ENCODE measurements at regions not wholly inside any gene's neighbourhood (a gene's known extent, or its start where the extent isn't known, plus 50 kb on each side); places are given as distances from the start of the nearest gene placed in this dataset.
A peak's percentile ranks its signal among the peaks of the same experiment; 100 is the strongest.
"Not testable (repeated sequence)": the region's sequence is repeated elsewhere in the genome, so short reads cannot be mapped to it uniquely, and the experiment has no call there.

DNA sequence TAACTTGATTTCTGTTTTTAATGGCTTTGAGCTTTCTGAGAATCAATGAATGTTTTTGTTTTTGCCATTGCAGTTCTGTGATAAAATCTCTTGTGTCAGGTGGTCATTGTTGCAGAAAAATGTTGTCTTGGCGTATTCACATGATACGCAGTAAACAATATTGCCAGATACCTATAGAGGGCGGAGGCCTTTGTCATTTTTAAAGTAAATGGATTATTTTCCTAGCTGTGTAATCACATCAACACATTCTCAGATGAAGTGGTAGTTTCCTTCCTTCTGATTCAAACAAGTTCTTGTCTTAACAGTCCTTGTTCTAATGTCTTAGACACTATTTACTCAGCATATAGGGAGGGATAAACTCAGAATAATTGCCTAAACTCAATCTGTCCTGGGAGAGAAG, 109.9 kb upstream of the DAB2 start:
- no peak for DNase-seq

DNA sequence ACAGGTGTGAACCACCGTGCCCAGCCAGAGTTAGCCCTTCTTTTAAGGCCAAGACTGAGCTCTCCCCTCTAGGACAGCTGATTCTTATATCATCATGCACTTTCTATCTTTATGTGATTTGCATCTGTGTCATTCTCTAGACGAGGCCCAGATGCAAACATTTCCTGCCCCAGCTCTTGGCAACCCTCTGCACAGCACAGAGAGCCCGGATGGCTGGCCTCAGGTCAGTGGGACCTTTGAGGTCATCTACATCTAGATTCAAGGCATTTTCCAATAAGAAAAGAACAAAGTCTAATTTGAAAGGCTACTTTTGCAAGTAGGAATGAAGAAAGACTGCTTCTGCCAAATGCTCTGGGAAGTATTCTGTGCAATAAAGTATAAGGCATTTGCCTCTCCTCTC, 109.0 kb upstream of the DAB2 start:
- no peak for DNase-seq

DNA sequence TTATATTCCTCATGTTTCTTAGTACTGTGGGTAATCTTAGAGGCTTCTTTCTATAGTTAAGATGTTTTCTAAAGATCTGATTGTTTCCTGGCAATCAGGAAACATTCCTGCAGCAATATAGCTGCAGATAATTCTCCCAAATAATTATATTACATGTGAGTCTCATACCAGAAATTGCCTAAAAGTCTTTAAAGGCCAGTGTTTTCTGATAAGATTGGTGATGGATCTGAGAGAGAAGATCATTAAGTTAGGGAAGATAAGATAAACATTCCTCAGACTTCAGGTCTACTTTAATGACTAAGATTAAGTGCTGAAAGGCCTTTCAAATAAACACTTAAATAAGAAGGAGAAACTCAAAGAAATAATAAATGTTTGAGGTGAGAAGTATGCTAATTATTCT, 107.7 kb upstream of the DAB2 start:
- no peak for DNase-seq

DNA sequence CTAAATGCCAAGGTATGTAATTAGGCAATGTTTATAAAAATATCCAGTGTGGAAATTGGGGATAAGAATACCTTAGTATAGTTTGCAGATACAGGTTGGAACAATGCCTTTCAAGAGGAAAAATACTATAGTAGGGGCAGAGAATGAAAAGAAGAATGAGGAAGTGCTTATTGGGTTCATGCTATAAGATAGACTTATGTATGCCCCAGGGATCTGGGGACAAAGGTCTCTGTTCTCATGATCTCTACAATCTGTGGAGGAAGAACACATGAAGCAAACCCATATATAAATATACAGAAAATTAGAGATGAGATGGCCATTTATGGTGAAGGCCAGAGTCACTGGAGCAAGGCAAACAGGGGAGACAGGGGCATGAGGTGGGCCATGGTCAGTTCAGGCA, 106.5 kb upstream of the DAB2 start:
- no peak for DNase-seq

DNA sequence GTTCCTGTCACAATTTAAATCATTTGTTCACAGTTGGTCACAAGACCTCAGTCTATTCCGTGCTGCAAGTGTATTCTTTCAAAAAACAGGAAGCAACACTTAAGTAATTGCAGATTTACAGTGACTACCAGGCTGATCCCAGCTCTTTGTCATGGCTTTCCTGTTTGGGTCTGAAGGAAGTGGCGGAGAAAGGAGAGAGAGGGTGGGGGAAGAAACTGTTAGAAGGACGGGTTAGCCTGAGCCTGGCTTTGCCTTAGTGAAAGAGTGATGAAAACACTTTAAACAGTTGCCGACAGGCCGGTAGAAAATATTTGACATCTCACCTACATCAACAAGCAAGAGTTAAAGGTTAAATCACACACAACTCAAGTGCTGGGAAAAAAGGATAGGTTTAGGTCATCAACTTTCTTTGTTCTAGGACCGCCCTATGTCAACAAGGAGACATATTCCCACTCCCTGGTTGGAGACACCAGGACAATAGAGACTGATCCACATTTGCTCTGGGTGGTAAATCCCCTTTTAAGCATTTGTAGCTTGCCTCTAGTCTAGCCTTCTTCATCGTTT, 102.2 kb upstream of the DAB2 start:
- peak; percentile 46 for DNase-seq

DNA sequence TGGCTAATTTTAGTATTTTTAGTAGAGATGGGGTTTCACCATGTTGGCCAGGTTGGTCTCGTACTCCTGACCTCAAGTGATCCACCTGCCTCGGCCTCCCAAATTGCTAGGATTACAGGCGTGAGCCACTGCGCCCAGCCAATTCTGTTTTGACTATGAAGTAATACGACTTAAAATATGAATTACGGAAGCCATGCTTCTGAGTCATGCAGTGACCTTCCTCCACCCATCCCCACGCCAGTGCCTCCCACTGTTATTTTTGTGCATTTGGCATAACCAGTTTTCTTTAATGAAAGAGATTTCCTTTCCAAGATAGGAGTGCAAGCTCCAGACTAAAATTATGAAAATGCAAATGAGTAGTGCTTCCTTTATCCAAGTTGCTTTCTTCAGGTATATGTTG, 101.0 kb upstream of the DAB2 start:
- DNase-seq, result not testable (repeated sequence)

DNA sequence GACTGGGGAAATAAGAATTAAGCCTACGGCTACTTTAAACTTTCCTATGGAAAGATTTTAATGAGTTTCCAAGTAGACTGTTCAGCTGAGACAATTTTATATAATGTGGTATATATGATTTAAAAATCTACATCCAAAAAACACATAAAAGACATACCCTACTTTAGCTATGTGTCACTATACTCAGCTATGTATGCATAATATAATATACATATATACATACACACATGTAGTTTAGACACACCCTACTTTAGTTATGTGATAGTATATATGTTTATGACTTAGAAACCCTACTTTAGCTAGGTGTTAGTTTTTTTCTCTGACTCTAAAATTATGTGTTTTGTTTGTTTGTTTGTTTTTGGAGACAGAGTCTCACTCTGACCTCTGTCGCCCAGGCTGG, 100.5 kb upstream of the DAB2 start:
- DNase-seq, result no peak

DNA sequence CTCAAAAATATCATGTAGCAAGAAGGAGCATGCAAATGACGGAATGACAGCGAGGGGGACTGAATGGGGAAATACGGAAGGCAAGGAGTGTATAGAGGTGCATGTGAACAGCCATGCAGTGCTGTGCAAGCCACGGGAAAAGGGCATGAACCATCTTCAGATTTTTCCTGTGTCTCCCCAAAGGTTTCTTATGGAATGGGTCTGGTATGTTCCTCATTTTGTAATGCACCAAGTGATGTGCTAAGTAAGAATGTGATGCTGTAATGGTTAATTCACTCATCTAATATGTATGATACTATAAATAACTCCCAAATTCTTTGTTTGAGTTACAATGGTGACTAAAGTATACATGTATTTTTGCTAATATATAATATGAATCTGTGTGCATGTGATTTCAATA, 99.0 kb upstream of the DAB2 start:
- peak; percentile 84 for DNase-seq

DNA sequence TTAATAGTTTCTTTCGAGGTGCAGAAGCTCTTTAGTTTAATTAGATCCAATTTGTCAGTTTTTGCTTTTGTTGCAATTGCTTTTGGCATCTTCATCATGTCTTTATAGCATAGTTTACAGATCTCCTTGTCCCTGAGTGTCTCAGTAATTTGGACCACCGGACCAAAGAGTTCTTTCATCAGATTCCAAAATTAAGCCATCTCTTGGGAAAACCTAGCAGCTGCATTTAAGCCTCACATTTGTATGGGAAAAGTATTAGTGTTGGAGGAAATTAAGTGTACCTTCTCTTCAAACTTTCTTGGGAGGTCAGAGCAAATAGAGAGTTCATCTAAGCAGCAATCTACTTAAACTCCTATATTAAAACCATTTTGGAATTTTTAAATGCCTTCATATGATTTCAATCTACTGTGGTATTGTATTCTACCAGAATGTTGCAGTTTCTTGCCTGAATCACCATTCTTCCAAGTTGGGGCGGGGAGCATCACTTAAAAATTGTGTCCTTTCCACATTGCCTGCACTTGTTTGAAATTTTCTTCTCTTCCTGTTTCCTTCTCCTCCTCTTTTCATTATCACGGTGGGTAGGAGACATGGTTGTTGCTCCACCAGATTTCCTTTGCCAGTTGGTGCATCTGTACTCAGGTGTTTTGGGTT, 97.3 kb upstream of the DAB2 start:
- peak; percentile 42 for DNase-seq

DNA sequence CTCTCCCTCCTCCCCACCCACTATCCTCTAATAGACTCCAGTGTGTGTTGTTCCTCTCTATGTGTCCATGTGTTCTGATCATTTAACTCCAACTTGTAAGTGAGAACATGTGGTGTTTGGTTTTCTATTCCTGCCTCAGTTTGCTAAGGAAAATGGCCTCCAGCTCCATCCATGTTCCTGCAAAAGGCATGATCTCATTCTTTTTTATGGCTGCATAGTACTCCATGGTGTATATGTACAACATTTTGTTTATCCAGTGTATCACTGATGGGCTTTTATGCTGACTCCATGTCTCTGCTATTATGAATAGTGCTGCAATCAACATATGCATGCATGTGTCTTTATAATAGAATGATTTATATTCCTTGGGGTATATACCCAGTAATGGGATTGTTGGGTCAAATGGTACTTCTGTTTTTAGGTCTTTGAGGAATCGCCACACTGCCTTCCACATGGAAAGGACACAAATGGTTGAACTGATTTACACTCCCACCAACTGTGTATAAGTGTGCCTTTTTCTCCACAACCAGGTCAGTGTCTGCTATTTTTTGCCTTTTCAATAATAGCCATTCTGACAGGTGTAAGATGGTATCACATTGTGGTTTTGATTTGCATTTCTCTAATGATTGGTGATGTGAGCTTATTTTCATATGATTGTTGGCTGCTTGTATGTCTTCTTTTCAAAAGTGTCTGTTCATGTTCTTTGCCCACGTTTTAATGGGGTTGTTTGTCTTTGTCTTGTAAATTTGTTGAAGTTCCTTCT, 96.5 kb upstream of the DAB2 start:
- DNase-seq, result no peak

DNA sequence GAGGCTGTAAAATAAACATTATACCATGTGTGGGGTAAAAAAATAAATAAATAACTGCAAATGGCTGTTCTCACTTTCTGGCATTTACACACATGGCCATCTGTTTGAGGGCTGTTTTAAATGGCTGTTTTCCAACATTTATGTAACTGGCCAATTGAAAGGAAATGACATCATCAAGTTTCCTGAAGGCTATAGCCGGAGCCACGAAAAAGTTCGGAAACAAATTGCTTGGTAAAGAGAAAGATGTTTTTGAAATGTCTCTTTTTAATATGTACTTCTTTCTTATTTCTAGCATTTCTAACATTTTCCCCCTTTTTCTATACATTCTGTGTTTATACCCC, 95.4 kb upstream of the DAB2 start:
- DNase-seq, result peak; percentile 94

DNA sequence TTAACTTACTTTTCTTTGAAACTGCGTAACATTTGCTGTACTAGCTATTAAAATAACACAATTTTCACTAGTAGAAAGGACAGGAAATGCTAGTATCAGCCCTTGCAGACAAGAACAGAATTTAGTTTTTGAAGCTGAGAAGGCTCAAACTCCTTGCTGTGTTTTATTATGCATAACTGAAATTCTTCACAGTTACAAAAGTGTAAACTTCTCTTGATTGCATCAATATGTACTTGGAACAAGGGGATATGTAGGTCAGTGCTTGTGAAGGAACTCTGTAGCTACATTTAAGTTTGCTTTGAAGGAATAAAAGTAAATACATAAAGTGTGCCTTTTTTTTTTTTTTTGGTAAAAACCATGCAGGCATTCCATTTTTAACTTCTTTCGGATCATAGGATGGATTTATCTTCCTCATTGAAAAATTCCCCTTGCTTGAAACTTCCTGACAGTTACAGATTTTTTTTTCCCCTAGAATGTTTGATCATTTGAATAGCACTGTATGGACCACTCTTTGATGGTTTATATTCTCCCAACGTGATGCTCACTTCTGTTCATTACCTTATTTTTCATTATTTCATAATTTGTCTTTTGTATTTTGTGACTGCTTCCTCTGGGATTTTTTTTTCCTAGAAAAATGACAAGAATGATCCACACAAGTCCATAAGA, 94.9 kb upstream of the DAB2 start:
- DNase-seq, result peak; percentile 85

DNA sequence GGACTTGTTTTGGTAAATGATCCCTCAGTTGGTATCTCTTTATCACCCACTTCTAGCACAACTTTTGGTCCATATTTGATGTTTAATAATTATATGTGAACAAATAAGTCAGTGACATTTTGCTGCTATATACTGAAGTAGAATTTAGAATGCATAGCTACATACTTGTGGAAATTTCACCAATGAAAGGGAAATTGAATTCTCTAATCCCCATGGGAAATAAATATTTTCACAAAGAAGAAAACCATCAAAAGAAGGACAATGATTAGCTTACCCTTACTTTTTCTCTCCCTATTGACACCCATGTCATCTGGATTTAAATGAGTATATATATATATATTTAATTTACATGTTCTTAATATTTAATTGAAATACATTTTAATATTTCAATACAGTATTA, 94.3 kb upstream of the DAB2 start:
- no peak for DNase-seq

DNA sequence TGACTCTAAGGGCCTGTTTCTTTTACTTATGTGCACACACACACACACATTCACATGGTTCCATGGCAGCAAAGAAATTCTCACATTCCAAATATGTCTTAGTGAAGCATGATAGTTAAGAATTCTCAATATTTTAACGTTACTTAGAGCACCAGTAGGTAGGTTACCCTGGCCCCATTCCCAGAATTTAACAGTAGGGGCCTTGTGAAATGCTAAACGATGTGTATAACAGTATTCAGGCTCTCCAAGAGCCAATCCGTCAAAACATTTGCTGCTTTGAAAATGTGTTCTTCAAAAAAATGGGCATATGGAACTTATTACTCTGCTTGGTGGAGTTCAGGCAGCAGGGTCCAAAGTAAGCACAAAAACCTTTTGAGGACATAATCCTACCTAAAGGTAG, 93.7 kb upstream of the DAB2 start:
- peak; percentile 96 for DNase-seq

DNA sequence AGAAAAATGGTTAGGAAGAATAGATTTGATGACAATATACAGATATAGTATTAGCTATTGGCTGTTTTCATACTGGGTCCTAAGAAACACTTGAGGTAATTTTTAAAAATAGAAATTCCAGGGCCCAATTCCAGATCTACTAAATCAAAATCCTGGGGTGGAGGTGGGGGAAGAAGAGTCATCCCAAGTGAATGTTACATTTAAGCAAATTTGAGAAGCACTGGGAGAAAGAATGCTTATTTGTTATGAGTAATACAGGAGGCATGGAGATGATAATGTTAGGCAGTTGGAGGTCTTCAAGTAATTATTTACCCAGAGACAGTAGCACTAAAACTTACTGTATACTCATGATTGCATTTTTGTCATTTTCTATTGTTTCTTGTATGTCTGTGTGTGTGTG, 93.0 kb upstream of the DAB2 start:
- peak; percentile 97 for DNase-seq

DNA sequence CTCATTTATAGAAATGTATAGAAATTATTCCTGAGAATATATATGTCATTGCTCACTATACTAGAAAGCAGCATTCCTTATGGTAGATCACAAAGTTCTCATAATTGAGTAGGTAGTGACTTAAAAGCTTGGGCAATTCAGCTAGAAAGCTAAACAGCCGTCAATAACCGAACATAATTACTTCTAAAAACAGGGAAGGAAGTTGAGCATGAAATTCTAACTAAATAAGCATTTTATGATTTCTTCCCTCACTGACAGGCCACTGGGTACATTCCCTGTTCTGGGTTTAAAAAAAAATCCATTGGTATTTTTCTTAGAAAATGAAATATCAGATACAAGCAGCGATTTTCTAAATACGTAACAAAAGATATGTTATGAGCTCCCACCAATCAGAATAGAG, 91.1 kb upstream of the DAB2 start:
- no peak for DNase-seq

DNA sequence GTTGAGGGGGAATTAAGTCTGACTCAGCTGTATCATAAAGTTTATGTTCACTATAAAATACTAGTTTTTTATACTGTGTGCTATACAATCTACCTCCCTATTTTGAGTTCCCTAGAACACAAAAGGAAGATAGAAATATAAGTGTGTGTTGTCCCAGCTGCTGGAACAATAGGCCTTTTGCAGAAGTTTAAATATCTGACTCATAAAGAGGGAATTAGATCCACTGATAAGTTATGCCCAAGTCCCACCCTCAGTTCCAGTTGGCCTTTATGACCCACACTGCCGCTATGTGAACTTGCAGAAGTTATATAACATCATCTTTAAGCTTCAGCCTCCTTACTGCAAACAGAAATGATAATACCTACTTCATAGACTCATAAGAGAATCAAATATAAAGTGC, 88.5 kb upstream of the DAB2 start:
- DNase-seq, result peak; percentile 28

DNA sequence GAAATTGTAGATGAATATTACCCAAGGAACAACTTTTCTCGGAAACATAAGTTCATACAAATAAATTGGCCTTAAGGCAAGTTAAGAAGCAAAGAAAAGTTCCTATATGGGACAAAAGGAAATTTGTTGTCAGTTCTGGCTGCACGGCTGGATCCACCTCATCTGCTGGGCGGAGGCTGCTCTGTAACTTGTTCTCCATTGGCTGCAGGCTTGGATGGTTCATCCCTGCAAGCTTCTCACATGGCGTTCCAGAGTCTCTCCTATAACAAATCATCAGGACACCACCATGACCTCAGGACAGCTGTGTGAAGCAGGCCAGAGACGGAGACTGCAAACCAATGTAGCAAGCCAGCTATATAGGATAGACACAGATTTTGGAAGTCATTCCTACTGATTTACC, 81.4 kb upstream of the DAB2 start:
- no peak for DNase-seq

DNA sequence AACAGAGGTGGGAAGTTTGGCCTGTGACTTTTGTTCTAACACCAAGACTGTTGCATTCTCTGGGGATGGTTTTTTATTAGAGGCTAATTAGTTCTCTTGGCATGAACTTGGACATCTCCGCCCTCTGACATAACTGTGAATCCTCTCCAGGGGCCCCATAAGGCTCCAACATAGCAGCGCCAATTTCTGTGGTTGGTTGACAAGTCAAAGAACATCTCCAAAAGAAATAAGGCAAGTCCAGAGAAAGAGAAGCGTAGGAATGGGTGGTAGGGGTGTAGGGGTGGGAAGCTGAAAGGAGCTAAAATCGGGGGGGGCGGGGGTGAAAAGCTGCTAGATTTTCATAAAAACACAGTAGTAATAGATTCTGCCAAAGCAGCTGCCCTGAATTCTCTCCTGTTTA, 81.0 kb upstream of the DAB2 start:
- no peak for DNase-seq

DNA sequence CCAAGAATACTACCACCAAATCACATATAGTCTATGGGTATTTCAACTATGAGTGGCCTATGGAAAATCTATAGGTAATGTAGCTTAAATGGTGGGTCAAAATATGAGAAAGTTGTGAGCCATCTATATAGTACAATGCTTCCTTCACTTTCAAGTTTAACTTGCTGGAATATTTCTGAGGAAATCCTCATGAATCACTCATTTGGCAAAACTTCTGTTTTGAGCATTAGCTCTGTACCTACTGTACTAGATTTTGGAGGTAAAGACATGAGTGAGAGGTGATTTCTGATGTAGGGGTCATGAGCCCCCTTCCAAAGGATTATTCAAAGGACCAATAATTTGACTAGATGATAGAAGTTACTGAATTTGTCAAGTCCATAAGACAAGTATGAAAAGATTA, 80.6 kb upstream of the DAB2 start:
- no peak for DNase-seq

DNA sequence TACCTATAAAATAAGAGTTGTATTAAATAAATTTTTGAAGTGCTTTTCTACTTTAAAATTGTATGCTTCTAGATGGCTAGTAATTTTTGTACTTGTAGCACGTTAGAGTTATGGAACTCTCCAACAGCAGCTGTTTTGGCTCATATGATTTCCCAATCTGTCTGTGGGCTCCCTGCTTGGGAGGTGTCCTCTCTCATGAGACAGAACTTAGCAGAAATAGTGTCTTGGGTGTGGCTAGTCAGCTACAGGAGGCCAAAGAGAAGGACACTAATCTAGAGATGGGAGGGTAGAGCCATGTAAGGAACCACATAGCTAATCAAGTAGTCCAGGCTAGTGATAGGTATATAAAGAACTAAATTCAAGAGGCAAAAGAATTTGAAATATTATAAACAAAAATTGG, 78.4 kb upstream of the DAB2 start:
- peak; percentile 51 for DNase-seq

DNA sequence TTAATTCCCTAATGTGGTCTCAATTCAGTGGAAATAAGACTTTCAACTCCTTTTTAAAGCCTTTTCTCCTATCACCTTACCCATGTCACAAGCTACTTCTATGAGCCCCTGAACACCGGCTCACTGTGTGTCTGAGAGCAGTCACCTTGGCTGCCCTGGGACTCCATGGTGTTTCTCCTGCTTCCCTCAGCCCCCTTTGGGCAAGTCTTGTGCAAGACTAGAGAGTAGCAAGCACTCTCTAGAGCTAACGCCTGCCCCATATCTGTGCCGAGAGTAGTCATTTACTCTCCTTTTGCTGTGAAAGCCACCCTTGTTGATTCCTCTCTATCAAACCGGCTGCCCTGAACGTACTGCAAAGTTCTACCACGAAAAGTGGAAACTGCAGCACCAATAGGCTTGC, 77.9 kb upstream of the DAB2 start:
- no peak for DNase-seq

DNA sequence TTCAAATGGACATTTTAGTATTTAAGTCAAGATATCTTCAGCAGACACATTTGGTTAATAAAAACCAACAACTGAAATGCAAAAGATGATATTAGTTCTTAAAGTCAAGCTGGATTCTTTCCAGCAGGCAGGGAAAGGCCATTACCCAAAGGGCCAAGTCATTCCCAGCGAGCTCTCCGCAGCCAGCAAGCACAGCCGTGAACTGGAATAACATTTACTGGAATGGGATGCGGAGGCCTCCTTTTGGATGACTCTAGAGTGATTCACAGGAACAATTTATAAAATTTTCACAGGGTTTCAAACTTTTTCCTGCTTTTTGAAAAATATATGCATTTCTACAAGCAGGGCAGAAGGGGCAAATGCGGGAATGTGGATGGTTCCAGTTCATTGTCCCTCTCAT, 76.6 kb upstream of the DAB2 start:
- peak; percentile 91 for DNase-seq

Data from fibroblast of skin of abdomen (primary cell).